ENCODE measurements at regions not wholly inside any gene's neighbourhood (a gene's known extent, or its start where the extent isn't known, plus 50 kb on each side); places are given as distances from the start of the nearest gene placed in this dataset.

- TF ChIP-seq ZNF407 (IDR thresholded peaks at IDR 0.05; ENCODE audit: low read depth) (no peak), TGIF2 (CRISPR knock-in tag; IDR thresholded peaks at IDR 0.05) (no peak), BCOR (IDR thresholded peaks at IDR 0.05) (no peak), HDAC3 (IDR thresholded peaks at IDR 0.05; ENCODE audit: borderline replicate concordance, partially characterized antibody) (no peak), ATF7 (IDR thresholded peaks at IDR 0.05) (no peak), KDM5B (IDR thresholded peaks at IDR 0.05; ENCODE audit: insufficient replicate concordance, low read depth, low read length) (no peak), ZNF707 (CRISPR knock-in tag; conservative IDR thresholded peaks at IDR 0.05) (no peak)
Observed at GRCh38 chr2:54380670-54381069, 75.5 kb upstream of the SPTBN1 start (continued).

Data from K562 (cell line).